Right atrium auricular region (tissue), 2 donors: ENCODE measurements at regions not wholly inside any gene's neighbourhood (a gene's known extent, or its start where the extent isn't known, plus 50 kb on each side); places are given as distances from the start of the nearest gene placed in this dataset.

Experiments used
- DNase-seq: peaks from one replicate; pipeline ENCODE4 v3.0.0-alpha.2; 2019; ENCODE audit warnings: low spot score
- H3K27ac ChIP-seq, 2 donors: fragments of 200-600 bp; sonication (generic); 1 replicate in 1 of 2; 2 replicates in 1 of 2; pipeline ENCODE4 v1.5.1; 2016 to 2019
- H3K27me3 ChIP-seq, 2 donors: fragments of 200-600 bp; sonication (generic); one replicate each; pipeline versions ENCODE4 v1.5.1 to v1.6.0; 2017 to 2019
- H3K36me3 ChIP-seq: fragments of 200-600 bp; sonication (generic); one replicate; pipeline ENCODE4 v1.5.1; 2016
- H3K4me1 ChIP-seq, 2 donors: fragments of 200-600 bp; sonication (generic); one replicate each; pipeline versions ENCODE4 v1.5.1 to v1.6.0; 2017 to 2019
- H3K4me3 ChIP-seq, 2 donors: fragments of 200-600 bp; sonication (generic); 1 replicate in 1 of 2; 2 replicates in 1 of 2; pipeline ENCODE4 v1.5.1; 2017 to 2019; ENCODE audit warnings: mild to moderate bottlenecking in 1 of 2, moderate library complexity in 1 of 2
- H3K9me3 ChIP-seq, 2 donors: fragments of 200-600 bp; sonication (generic); one replicate each; pipeline ENCODE4 v1.5.1; 2019
- CTCF ChIP-seq, 2 donors: fragments of 200-600 bp; sonication (generic); IDR thresholded peaks; one replicate each; pipeline ENCODE4 v1.5.1; 2019; ENCODE audit warnings: antibody characterized with exemption in 2 of 2

GRCh38 chr2:56473524-56473923, 289.7 kb downstream of the CCDC85A start:
- Histone ChIP-seq H3K9me3 (no peaks in the 10 kb centered on the region), H3K4me1 (peaks cover 0 to 13% of the 10 kb centered on the region in 2 donors), H3K27me3 (no peaks in the 10 kb centered on the region), H3K4me3 (no peak overlapping the region), H3K27ac (no peak overlapping the region), H3K36me3 (no peaks in the 10 kb centered on the region)
- TF ChIP-seq CTCF (IDR thresholded peaks at IDR 0.05) = no peak
- no peak for DNase-seq

GRCh38 chr2:56474412-56475158, 290.8 kb downstream of the CCDC85A start:
- no peak overlapping the region for H3K4me3 ChIP-seq
- H3K27ac ChIP-seq = peak overlapping the region; percentile 33 to 55
- no peak for DNase-seq
- H3K27me3 ChIP-seq = no peaks in the 10 kb centered on the region
- no peaks in the 10 kb centered on the region for H3K9me3 ChIP-seq
- no peak for TF ChIP-seq CTCF (IDR thresholded peaks at IDR 0.05)
- H3K36me3 ChIP-seq = no peaks in the 10 kb centered on the region
- peaks cover 0 to 13% of the 10 kb centered on the region in 2 donors for H3K4me1 ChIP-seq

DNA sequence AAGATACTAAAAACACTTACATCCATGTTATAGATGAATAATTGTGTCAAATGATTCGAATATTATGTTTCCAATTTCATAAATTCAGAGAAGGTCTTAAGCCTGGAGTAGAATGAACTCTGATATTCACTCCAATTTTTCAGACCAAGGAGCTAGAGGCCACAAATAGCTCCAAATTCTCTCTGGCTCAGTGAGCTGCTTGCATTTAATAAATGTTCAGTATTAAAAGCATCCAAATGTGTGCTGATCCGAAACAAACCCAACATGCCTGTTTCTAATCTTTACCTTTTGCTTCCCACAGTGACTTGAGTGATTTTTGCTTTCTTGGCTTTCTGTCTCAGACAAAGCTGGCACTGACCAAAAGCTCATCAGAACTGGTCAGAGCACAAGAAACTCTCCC, 291.4 kb downstream of the CCDC85A start:
- TF ChIP-seq CTCF (IDR thresholded peaks at IDR 0.05) = no peak
- no peaks in the 10 kb centered on the region for H3K9me3 ChIP-seq
- no peak overlapping the region for H3K4me3 ChIP-seq
- H3K4me1 ChIP-seq = peaks cover 0 to 13% of the 10 kb centered on the region in 2 donors
- H3K27ac ChIP-seq = peak overlapping the region; percentile 33 to 55
- DNase-seq = no peak
- H3K27me3 ChIP-seq = no peaks in the 10 kb centered on the region
- H3K36me3 ChIP-seq = no peaks in the 10 kb centered on the region

- no peaks in the 10 kb centered on the region for H3K36me3 ChIP-seq
- H3K4me1 ChIP-seq = peaks cover 0 to 13% of the 10 kb centered on the region in 2 donors
- H3K27me3 ChIP-seq = no peaks in the 10 kb centered on the region
- no peak for TF ChIP-seq CTCF (IDR thresholded peaks at IDR 0.05)
- DNase-seq = no peak
- no peak overlapping the region for H3K4me3 ChIP-seq
- no peak overlapping the region for H3K27ac ChIP-seq
- H3K9me3 ChIP-seq = no peaks in the 10 kb centered on the region
These were observed 292.8 kb downstream of the CCDC85A start for GRCh38 chr2:56476509-56477071.

DNA sequence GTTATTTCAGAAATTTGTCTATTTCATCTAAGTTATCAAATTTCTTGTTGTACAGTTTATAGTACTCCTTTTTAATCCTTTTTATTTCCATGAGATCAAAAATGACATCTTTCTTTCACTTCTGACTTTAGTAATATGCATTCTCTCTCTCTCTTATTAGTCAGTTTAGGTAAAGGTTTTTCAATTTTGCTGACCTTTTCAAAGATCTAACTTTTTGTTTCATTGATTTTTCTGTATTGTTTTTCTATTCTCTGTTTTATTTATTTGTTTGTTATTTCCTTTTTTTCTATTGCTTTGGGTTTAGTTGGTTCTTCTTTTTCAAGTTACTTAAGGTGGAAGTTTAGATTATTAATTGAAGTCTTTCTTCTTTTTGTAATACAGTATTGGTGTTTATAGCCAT, 294.2 kb downstream of the CCDC85A start:
- no peak for DNase-seq
- peaks cover 0 to 13% of the 10 kb centered on the region in 2 donors for H3K4me1 ChIP-seq
- no peaks in the 10 kb centered on the region for H3K27me3 ChIP-seq
- H3K27ac ChIP-seq = no peak overlapping the region
- no peaks in the 10 kb centered on the region for H3K9me3 ChIP-seq
- H3K4me3 ChIP-seq = no peak overlapping the region
- no peak for TF ChIP-seq CTCF (IDR thresholded peaks at IDR 0.05)
- no peaks in the 10 kb centered on the region for H3K36me3 ChIP-seq
